ENCODE measurements at regions not wholly inside any gene's neighbourhood (a gene's known extent, or its start where the extent isn't known, plus 50 kb on each side); places are given as distances from the start of the nearest gene placed in this dataset.

DNA sequence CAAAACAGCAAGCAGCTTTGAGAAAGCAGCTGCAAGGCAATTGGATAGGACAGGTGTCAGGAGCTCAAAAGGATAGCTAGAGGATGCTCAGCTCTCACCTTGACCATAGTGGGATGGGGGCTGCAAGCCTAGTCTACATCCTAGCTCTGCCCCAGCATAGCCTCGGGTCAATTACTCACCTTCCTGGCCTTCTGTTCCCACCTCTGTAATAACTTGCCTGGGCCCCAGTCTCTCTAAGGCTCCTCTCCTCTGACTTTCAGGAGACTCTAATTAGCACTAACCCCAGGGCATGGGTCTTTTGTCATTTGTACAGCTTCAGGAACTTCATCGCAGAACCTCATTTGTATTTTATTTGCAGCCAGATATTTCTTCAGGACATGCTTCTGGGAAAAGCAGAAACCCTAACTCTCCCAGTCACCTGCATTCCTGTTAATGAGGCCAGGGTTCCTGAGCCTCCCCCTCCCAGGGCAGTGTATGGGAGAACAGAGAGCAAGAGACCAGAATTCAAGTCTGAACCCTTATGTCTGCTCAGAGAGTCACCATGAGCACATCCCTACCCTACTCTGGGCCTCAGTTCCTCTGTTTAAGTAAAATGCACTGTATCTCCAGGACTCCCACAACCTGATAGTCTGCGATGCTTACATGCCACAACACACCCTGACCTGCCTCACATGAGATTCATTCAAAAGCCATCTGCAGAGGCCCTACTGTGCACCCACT is 108.1 kb downstream of the MATN1 start:
- H3K79me2 ChIP-seq (replicated peaks; ENCODE audit: insufficient read depth, low read length): no peaks in the 10 kb centered on the region
- no peaks in the 10 kb centered on the region for H3K36me3 ChIP-seq (ENCODE audit: insufficient read depth, low read length)
- no peak overlapping the region for H2AFZ ChIP-seq (ENCODE audit: low read depth, low read length)
- no peak overlapping the region for H3K27ac ChIP-seq (ENCODE audit: low read length)
- TF ChIP-seq TAF1 (IDR thresholded peaks at IDR 0.05; ENCODE audit: low read depth) (no peak), POLR2AphosphoS5 (IDR thresholded peaks at IDR 0.05) (no peak), CTCF (IDR thresholded peaks at IDR 0.05; ENCODE audit: poor library complexity, severe bottlenecking) (no peak)
- TF ChIP-seq, protein P1, sequence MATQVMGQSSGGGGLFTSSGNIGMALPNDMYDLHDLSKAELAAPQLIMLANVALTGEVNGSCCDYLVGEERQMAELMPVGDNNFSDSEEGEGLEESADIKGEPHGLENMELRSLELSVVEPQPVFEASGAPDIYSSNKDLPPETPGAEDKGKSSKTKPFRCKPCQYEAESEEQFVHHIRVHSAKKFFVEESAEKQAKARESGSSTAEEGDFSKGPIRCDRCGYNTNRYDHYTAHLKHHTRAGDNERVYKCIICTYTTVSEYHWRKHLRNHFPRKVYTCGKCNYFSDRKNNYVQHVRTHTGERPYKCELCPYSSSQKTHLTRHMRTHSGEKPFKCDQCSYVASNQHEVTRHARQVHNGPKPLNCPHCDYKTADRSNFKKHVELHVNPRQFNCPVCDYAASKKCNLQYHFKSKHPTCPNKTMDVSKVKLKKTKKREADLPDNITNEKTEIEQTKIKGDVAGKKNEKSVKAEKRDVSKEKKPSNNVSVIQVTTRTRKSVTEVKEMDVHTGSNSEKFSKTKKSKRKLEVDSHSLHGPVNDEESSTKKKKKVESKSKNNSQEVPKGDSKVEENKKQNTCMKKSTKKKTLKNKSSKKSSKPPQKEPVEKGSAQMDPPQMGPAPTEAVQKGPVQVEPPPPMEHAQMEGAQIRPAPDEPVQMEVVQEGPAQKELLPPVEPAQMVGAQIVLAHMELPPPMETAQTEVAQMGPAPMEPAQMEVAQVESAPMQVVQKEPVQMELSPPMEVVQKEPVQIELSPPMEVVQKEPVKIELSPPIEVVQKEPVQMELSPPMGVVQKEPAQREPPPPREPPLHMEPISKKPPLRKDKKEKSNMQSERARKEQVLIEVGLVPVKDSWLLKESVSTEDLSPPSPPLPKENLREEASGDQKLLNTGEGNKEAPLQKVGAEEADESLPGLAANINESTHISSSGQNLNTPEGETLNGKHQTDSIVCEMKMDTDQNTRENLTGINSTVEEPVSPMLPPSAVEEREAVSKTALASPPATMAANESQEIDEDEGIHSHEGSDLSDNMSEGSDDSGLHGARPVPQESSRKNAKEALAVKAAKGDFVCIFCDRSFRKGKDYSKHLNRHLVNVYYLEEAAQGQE (IDR thresholded peaks at IDR 0.05; ENCODE audit: borderline replicate concordance): no peak
- no peak overlapping the region for H3K4me2 ChIP-seq (ENCODE audit: low read length)
- no peak overlapping the region for H3K4me3 ChIP-seq (ENCODE audit: low read length)
- H3K9me2 ChIP-seq (ENCODE audit: insufficient read depth, low read length): no peaks in the 10 kb centered on the region
- no peaks in the 10 kb centered on the region for H3F3A ChIP-seq (ENCODE audit: insufficient read depth, low read length, poor library complexity, severe bottlenecking)
- H3K27me3 ChIP-seq (ENCODE audit: insufficient read depth, low read depth, low read length): no peaks in the 10 kb centered on the region
- H4K20me1 ChIP-seq (ENCODE audit: insufficient read depth): no peaks in the 10 kb centered on the region
- no peak overlapping the region for H3K9ac ChIP-seq (ENCODE audit: low read length)
- H3K9me3 ChIP-seq (ENCODE audit: low read length): no peaks in the 10 kb centered on the region

- Histone ChIP-seq H4K20me1 (ENCODE audit: insufficient read depth) (no peaks in the 10 kb centered on the region), H3K4me2 (ENCODE audit: low read length) (no peak overlapping the region), H3K4me3 (ENCODE audit: low read length) (no peak overlapping the region), H3K79me2 (replicated peaks; ENCODE audit: insufficient read depth, low read length) (no peaks in the 10 kb centered on the region), H3K27ac (ENCODE audit: low read length) (no peak overlapping the region), H3K9me2 (ENCODE audit: insufficient read depth, low read length) (no peaks in the 10 kb centered on the region), H3K36me3 (ENCODE audit: insufficient read depth, low read length) (no peaks in the 10 kb centered on the region), H3F3A (ENCODE audit: insufficient read depth, low read length, poor library complexity, severe bottlenecking) (no peaks in the 10 kb centered on the region), H3K27me3 (ENCODE audit: insufficient read depth, low read depth, low read length) (no peaks in the 10 kb centered on the region), H3K9me3 (ENCODE audit: low read length) (no peaks in the 10 kb centered on the region), H3K9ac (ENCODE audit: low read length) (no peak overlapping the region), H2AFZ (ENCODE audit: low read depth, low read length) (no peak overlapping the region)
- TF ChIP-seq EZH2 (IDR thresholded peaks at IDR 0.05; ENCODE audit: borderline replicate concordance, insufficient read depth, low read length, poor library complexity, severe bottlenecking) (no peak), CTCF (IDR thresholded peaks at IDR 0.05; ENCODE audit: poor library complexity, severe bottlenecking) (no peak), EP300 (conservative IDR thresholded peaks at IDR 0.05; ENCODE audit: poor library complexity, severe bottlenecking) (no peak), TAF1 (IDR thresholded peaks at IDR 0.05; ENCODE audit: low read depth) (no peak), MXI1 (conservative IDR thresholded peaks at IDR 0.05; ENCODE audit: poor library complexity, severe bottlenecking) (no peak), POLR2AphosphoS5 (IDR thresholded peaks at IDR 0.05) (no peak), SMC3 (conservative IDR thresholded peaks at IDR 0.05; ENCODE audit: poor library complexity) (no peak), RAD21 (conservative IDR thresholded peaks at IDR 0.05) (no peak)
- TF ChIP-seq, protein P1 (IDR thresholded peaks at IDR 0.05; ENCODE audit: borderline replicate concordance): no peak
Observed at GRCh38 chr1:30613188-30613587, 110.2 kb downstream of the MATN1 start.

Data from neural cell (in vitro differentiated cells).